Stomach (tissue), 8 donors: ENCODE measurements at regions not wholly inside any gene's neighbourhood (a gene's known extent, or its start where the extent isn't known, plus 50 kb on each side); places are given as distances from the start of the nearest gene placed in this dataset.
A peak's percentile ranks its signal among the peaks of the same experiment; 100 is the strongest.

Experiments
- DNase-seq, 2 donors: peaks; one replicate each; pipeline versions ENCODE4 v3.0.0 to v3.0.0-alpha.2; 2013 to 2019
- H3K27ac ChIP-seq, 5 donors: fragments of 200-600 bp in 4 of 5; sonication (generic) in 4 of 5; one replicate each; pipeline ENCODE4 v1.5.1; 2013 to 2019; ENCODE audit warnings: mild to moderate bottlenecking in 1 of 5, moderate library complexity in 1 of 5
- H3K27me3 ChIP-seq, 3 donors: fragments of 200-600 bp; sonication (generic); one replicate each; pipeline ENCODE4 v1.5.1; 2017 to 2019; ENCODE audit warnings: mixed run types in 1 of 3
- H3K36me3 ChIP-seq, 4 donors: fragments of 200-600 bp; sonication (generic); 1 replicate in 3 of 4; 2 replicates in 1 of 4; pipeline ENCODE4 v1.5.1; 2016 to 2019
- H3K4me1 ChIP-seq, 4 donors: fragments of 200-600 bp; sonication (generic); one replicate each; pipeline ENCODE4 v1.5.1; 2016 to 2019
- H3K4me3 ChIP-seq, 4 donors: fragments of 200-600 bp; sonication (generic) in 3 of 4; one replicate each; pipeline ENCODE4 v1.5.1; 2016 to 2019; ENCODE audit warnings: mild to moderate bottlenecking in 1 of 4
- H3K9me3 ChIP-seq, 4 donors: fragments of 200-600 bp; sonication (generic); one replicate each; pipeline ENCODE4 v1.5.1; 2016 to 2019
- EP300 ChIP-seq: sonication (generic); formaldehyde crosslinking; IDR thresholded peaks from one replicate; pipeline ENCODE4 v1.6.1; 2017; ENCODE audit warnings: antibody characterized with exemption
- POLR2A ChIP-seq, 4 donors: fragments of 450-650 bp; IDR thresholded peaks; one replicate each; pipeline ENCODE4 v1.6.1; 2016; ENCODE audit warnings: antibody characterized with exemption in 4 of 4, control low read depth in 2 of 4, mild to moderate bottlenecking in 1 of 4, moderate library complexity in 1 of 4
- POLR2AphosphoS5 ChIP-seq, 3 donors: sonication (generic); formaldehyde crosslinking; IDR thresholded peaks; one replicate each; pipeline ENCODE4 v1.6.1; 2016; ENCODE audit warnings: antibody characterized with exemption in 3 of 3
- WGBS, 5 donors: extraction: QIAGEN DNeasy Blood & Tissue Kit in 3 of 5; methylation state at CpG; one replicate each; pipeline versions ENCODE4 v1.1.5 to v1.1.7; 2013 to 2018; 5-methylcytosine and 5-hydroxymethylcytosine counted together
- intact Hi-C: fragments of 100-400 bp; cut with DNase I; formaldehyde crosslinking; loops from one replicate; pipeline ENCODE4 v1.15.1; 2023; ENCODE audit warnings: low total_unique reads
- TF ChIP-seq, protein P1 (sequence below), 7 experiments: fragments of 450-650 bp in 4 of 7; fragments of 200-600 bp in 3 of 7; sonication (generic) in 3 of 7; IDR thresholded peaks; one replicate each; pipeline ENCODE4 v1.5.1; 2016 to 2019; ENCODE audit warnings: antibody characterized with exemption in 7 of 7, control low read depth in 2 of 7, mild to moderate bottlenecking in 1 of 7
- donor health status: healthy with polysubstance abuse.
- donor health status: Bipolar disorder and iron deficiency.
- donor health status: healthy.

DNA sequence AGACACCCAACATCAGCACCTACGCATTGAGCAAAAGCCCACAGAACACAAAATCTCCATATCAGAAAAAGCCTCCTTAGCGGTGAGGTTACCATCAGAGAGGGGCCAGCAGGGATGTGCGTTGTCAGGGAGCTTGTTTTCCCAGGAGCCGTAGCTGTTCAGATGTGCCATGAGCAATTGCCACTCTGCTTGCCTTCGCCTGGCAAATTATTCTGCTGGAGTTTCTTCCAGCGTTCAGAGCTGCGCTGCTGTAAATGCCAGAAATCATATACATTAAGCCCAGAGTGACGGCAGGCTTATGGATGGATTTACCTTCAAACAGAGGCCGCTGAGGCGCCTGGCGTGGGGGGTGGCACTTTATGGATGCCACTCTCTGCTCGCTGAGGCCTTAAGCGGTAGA is 632.3 kb downstream of the BCOR start:
- Histone ChIP-seq H3K36me3 (no peaks in the 10 kb centered on the region), H3K4me1 (no peaks in the 10 kb centered on the region), H3K27ac (no peak overlapping the region), H3K9me3 (peaks cover 0 to 10% (median 4%) of the 10 kb centered on the region in 4 donors), H3K27me3 (no peaks in the 10 kb centered on the region), H3K4me3 (no peak overlapping the region)
- TF ChIP-seq, protein P1, sequence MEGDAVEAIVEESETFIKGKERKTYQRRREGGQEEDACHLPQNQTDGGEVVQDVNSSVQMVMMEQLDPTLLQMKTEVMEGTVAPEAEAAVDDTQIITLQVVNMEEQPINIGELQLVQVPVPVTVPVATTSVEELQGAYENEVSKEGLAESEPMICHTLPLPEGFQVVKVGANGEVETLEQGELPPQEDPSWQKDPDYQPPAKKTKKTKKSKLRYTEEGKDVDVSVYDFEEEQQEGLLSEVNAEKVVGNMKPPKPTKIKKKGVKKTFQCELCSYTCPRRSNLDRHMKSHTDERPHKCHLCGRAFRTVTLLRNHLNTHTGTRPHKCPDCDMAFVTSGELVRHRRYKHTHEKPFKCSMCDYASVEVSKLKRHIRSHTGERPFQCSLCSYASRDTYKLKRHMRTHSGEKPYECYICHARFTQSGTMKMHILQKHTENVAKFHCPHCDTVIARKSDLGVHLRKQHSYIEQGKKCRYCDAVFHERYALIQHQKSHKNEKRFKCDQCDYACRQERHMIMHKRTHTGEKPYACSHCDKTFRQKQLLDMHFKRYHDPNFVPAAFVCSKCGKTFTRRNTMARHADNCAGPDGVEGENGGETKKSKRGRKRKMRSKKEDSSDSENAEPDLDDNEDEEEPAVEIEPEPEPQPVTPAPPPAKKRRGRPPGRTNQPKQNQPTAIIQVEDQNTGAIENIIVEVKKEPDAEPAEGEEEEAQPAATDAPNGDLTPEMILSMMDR (IDR thresholded peaks at IDR 0.05), result no peak
- no peak for TF ChIP-seq POLR2AphosphoS5 (IDR thresholded peaks at IDR 0.05)
- TF ChIP-seq POLR2A (IDR thresholded peaks at IDR 0.05), result no peak
- TF ChIP-seq EP300, result no peak
- no peak for DNase-seq
- WGBS, 5 donors, result 89 to 98% (median 96%) methylated on average over 4 to 13 of the region's 13 CpGs
- intact Hi-C loops, result no loop called here

DNA sequence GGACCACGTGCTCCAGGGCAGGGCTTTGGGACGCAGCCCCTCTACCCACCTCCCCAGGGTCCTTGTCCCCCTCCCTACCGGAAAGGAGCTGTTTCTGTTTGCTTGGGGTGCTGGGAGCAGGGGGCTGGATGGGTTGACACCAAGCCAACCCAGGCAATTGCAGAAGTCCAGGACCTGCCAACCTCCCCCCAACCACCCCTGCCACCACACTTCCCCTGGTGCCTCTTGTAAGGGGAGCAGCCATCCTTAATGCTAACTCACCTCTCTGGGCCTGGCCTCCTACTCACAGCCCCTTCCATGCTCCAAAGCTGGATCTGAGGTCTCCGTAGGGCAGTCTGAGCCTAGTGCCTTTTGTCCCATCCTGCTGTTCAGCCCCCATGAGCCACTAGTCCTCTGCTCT is 631.9 kb downstream of the BCOR start:
- intact Hi-C loops, result no loop called here
- Histone ChIP-seq H3K4me1 (no peaks in the 10 kb centered on the region), H3K4me3 (no peak overlapping the region), H3K36me3 (no peaks in the 10 kb centered on the region), H3K27ac (no peak overlapping the region), H3K9me3 (peaks cover 0 to 10% (median 4%) of the 10 kb centered on the region in 4 donors), H3K27me3 (no peaks in the 10 kb centered on the region)
- DNase-seq, result no peak
- TF ChIP-seq POLR2A (IDR thresholded peaks at IDR 0.05), result no peak
- WGBS, 5 donors, result 65 to 92% (median 76%) methylated on average over 2 to 4 of the region's 4 CpGs

DNA sequence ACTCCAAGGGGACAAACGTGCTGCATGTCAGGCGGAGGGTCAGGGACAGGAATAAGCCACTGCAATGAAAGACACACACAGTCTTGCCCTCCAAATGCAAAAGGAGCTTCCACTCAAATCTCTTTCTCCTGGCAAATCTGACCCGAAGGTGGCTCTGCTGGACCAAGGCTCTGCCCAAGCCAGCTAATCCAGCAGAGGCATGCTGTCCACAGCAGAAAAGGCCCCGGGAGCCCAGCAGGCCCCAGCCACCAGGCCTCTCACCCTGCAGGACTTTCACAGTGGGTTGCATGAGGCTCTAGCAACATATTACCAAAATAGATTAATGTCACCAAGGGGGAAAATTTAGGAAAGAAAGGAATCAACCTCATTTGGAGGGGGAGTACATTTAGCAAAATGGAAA is 628.6 kb downstream of the BCOR start:
- H3K36me3 ChIP-seq, result no peaks in the 10 kb centered on the region
- H3K27ac ChIP-seq, result no peak overlapping the region
- no peak for DNase-seq
- H3K9me3 ChIP-seq, result peaks cover 0 to 7% (median 2%) of the 10 kb centered on the region in 4 donors
- WGBS, 5 donors, result 63 to 82% (median 76%) methylated on average over 4 of the region's 4 CpGs
- peaks cover 0 to 5% (median 0%) of the 10 kb centered on the region in 4 donors for H3K4me1 ChIP-seq
- no peak overlapping the region for H3K4me3 ChIP-seq
- no peaks in the 10 kb centered on the region for H3K27me3 ChIP-seq
- intact Hi-C loops, result no loop called here
- TF ChIP-seq POLR2A (IDR thresholded peaks at IDR 0.05), result no peak
- no peak for TF ChIP-seq EP300
- TF ChIP-seq POLR2AphosphoS5 (IDR thresholded peaks at IDR 0.05), result no peak
- TF ChIP-seq, protein P1 (IDR thresholded peaks at IDR 0.05), result no peak

DNA sequence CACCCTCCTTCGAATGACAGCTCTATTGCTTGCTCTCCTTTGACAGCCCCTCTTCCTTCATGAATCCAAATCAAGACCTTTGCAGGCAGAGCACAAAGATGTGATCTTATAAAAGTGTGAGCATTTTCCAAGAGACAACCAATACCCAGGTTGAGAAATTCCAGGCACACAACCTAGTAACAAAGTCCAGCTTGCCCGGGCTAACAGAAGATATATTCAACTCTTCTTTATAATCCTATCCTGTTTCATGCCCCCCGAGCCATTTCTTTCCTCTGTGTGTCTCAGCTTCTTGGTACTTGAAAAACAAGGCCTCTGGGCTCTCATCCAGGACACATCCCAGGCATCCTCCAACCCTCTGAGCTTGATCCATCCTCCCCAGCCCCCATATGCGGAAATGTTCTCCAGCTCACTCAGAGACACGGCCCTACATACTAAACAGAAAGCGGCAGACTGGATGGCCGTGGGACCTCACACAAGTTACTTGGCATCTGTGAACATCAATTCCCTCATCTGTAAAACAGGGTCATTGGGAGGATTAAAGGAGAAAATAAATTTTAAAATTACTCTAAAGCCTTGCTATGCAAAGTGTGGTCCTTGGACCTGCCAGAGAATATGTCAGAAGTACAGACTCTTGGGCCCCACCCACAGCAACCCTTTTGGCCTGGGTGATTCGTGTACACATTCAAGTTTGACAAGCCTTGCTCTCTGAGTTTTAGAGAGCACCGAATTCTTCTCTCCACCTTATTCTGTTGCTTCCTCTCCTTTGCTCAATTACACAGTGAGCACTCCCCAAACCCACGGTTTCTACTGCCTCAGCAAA is 627.0 kb downstream of the BCOR start:
- DNase-seq, result peak in 1 of 2 donors; percentile 88
- H3K4me3 ChIP-seq, result no peak overlapping the region
- no peaks in the 10 kb centered on the region for H3K27me3 ChIP-seq
- no peak for TF ChIP-seq EP300
- no peak for TF ChIP-seq POLR2AphosphoS5 (IDR thresholded peaks at IDR 0.05)
- TF ChIP-seq POLR2A (IDR thresholded peaks at IDR 0.05), result no peak
- TF ChIP-seq, protein P1 (IDR thresholded peaks at IDR 0.05), result no peak
- intact Hi-C loops, result no loop called here
- WGBS, 5 donors, result 49 to 67% (median 62%) methylated on average over 10 of the region's 10 CpGs
- peaks cover 0 to 5% (median 0%) of the 10 kb centered on the region in 4 donors for H3K4me1 ChIP-seq
- H3K9me3 ChIP-seq, result peaks cover 0 to 7% (median 2%) of the 10 kb centered on the region in 4 donors
- H3K36me3 ChIP-seq, result no peaks in the 10 kb centered on the region
- H3K27ac ChIP-seq, result peak overlapping the region in 3 of 5 donors; percentile 26 to 56 (median 43)

DNA sequence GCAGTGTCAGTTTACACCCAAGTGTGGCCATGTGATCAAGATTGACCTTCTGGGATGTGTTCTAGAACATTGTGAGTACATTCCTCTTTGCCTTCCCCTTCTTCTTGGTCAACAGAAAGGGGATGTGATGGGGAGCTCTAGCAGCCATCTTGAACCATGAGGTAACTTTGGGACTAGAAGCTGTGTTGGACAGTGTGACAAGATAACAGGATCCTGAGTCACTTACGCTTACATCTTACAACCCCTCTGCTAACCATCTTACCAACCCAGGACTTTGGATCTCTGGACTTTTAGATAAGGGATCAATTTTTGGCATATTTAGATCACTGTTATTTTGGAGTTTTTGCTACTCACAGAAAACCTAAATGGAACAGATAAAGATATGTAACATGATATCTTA is 625.6 kb downstream of the BCOR start:
- 94 to 100% (median 100%) methylated on average over 1 of the region's 1 CpG for WGBS, 5 donors
- no peak overlapping the region for H3K27ac ChIP-seq
- intact Hi-C loops, result no loop called here

More for the DNA sequence above, 625.6 kb downstream of the BCOR start:
- Histone ChIP-seq H3K4me1 (peaks cover 0 to 5% (median 0%) of the 10 kb centered on the region in 4 donors), H3K36me3 (no peaks in the 10 kb centered on the region), H3K4me3 (no peak overlapping the region), H3K9me3 (no peaks in the 10 kb centered on the region), H3K27me3 (no peaks in the 10 kb centered on the region)
- TF ChIP-seq, protein P1 (IDR thresholded peaks at IDR 0.05), result no peak
- TF ChIP-seq EP300 (no peak), POLR2AphosphoS5 (IDR thresholded peaks at IDR 0.05) (no peak)
- no peak for DNase-seq
